MM.1S (cell line): ENCODE measurements at regions not wholly inside any gene's neighbourhood (a gene's known extent, or its start where the extent isn't known, plus 50 kb on each side); places are given as distances from the start of the nearest gene placed in this dataset.

Experiments
- EZH2phosphoT487 ChIP-seq: fragments of 300-600 bp; sonication (generic); IDR thresholded peaks from 2 replicates; pipeline ENCODE4 v1.6.1; 2018; ENCODE audit warnings: antibody characterized with exemption, low read length
- TF ChIP-seq, protein P1 (sequence below): fragments of 300-600 bp; sonication (generic); IDR thresholded peaks from 2 replicates; pipeline ENCODE4 v1.5.1; 2016; ENCODE audit warnings: antibody characterized with exemption, low read length, mixed read lengths

DNA sequence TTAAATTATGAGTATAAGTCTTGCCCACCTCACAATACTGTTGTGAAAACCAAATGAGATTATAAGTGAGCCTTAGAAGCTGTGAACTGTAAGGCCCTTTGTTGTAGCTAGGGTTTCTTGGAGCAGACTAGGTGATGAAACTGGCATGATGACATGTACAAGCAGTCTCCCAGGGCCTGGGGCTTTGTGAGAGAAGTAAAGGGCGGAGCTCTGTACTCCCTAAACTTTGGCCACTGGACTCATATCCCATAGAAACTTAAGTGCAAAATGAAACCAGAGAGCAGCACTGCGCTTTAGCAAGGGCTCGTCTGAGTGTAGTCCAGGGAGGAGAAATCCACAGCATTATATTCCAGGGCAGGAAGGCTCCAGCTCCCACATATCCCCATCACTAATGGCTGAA is 385.6 kb upstream of the FGF16 start:
- TF ChIP-seq, protein P1, sequence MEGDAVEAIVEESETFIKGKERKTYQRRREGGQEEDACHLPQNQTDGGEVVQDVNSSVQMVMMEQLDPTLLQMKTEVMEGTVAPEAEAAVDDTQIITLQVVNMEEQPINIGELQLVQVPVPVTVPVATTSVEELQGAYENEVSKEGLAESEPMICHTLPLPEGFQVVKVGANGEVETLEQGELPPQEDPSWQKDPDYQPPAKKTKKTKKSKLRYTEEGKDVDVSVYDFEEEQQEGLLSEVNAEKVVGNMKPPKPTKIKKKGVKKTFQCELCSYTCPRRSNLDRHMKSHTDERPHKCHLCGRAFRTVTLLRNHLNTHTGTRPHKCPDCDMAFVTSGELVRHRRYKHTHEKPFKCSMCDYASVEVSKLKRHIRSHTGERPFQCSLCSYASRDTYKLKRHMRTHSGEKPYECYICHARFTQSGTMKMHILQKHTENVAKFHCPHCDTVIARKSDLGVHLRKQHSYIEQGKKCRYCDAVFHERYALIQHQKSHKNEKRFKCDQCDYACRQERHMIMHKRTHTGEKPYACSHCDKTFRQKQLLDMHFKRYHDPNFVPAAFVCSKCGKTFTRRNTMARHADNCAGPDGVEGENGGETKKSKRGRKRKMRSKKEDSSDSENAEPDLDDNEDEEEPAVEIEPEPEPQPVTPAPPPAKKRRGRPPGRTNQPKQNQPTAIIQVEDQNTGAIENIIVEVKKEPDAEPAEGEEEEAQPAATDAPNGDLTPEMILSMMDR: no peak
- no peak for TF ChIP-seq EZH2phosphoT487
